ENCODE measurements at regions not wholly inside any gene's neighbourhood (a gene's known extent, or its start where the extent isn't known, plus 50 kb on each side); places are given as distances from the start of the nearest gene placed in this dataset.

GRCh38 chr4:11801466-11802446, 373.1 kb upstream of the HS3ST1 start:
- no peak for DNase-seq

- no peak for DNase-seq
These were observed 370.5 kb upstream of the HS3ST1 start for GRCh38 chr4:11799196-11799595.

GRCh38 chr4:11791797-11792196, 363.1 kb upstream of the HS3ST1 start:
- no peak for DNase-seq

- no peak for DNase-seq
These were observed 361.5 kb upstream of the HS3ST1 start for GRCh38 chr4:11790230-11790629.

- no peak for DNase-seq
These were observed 354.9 kb upstream of the HS3ST1 start for GRCh38 chr4:11783588-11783987.

- DNase-seq = no peak
These were observed 354.2 kb upstream of the HS3ST1 start for GRCh38 chr4:11782859-11783258.

GRCh38 chr4:11777447-11777846, 348.8 kb upstream of the HS3ST1 start:
- no peak for DNase-seq

- no peak for DNase-seq
These were observed 345.7 kb upstream of the HS3ST1 start for GRCh38 chr4:11774346-11774745.

- no peak for DNase-seq
These were observed 345.1 kb upstream of the HS3ST1 start for GRCh38 chr4:11773798-11774197.

- no peak for DNase-seq
These were observed 340.7 kb upstream of the HS3ST1 start for GRCh38 chr4:11769434-11769833.

- DNase-seq = no peak
These were observed 339.7 kb upstream of the HS3ST1 start for GRCh38 chr4:11768251-11768972.

- peak; percentile 4 for DNase-seq
These were observed 337.3 kb upstream of the HS3ST1 start for GRCh38 chr4:11765849-11766453.

GRCh38 chr4:11748164-11748872, 319.6 kb upstream of the HS3ST1 start:
- DNase-seq = no peak

GRCh38 chr4:11746734-11747133, 318.0 kb upstream of the HS3ST1 start:
- DNase-seq = no peak

GRCh38 chr4:11743976-11744375, 315.3 kb upstream of the HS3ST1 start:
- DNase-seq = no peak

- no peak for DNase-seq
These were observed 314.5 kb upstream of the HS3ST1 start for GRCh38 chr4:11743236-11743635.

- no peak for DNase-seq
These were observed 312.5 kb upstream of the HS3ST1 start for GRCh38 chr4:11741190-11741652.

GRCh38 chr4:11739992-11740391, 311.3 kb upstream of the HS3ST1 start:
- no peak for DNase-seq

- no peak for DNase-seq
These were observed 308.3 kb upstream of the HS3ST1 start for GRCh38 chr4:11736978-11737377.

- DNase-seq = no peak
These were observed 307.0 kb upstream of the HS3ST1 start for GRCh38 chr4:11735651-11736050.

GRCh38 chr4:11732155-11732554, 303.5 kb upstream of the HS3ST1 start:
- DNase-seq = no peak

- DNase-seq = no peak
These were observed 301.9 kb upstream of the HS3ST1 start for GRCh38 chr4:11730545-11730944.

- no peak for DNase-seq
These were observed 300.9 kb upstream of the HS3ST1 start for GRCh38 chr4:11729548-11729947.
